Middle frontal gyrus (tissue), 1 donor: ENCODE measurements at regions not wholly inside any gene's neighbourhood (a gene's known extent, or its start where the extent isn't known, plus 50 kb on each side); places are given as distances from the start of the nearest gene placed in this dataset.
"Not testable (repeated sequence)": the region's sequence is repeated elsewhere in the genome, so short reads cannot be mapped to it uniquely, and the experiment has no call there.

ENCODE experiments used
- DNase-seq: peaks from one replicate; pipeline ENCODE4 v3.0.0-alpha.2; 2015; ENCODE audit warnings: low spot score; ENCODE audit errors: extremely low spot score

- DNase-seq = no peak
Observed at GRCh38 chr5:13350767-13351166, 593.7 kb downstream of the DNAH5 start.

- no peak for DNase-seq
Observed at GRCh38 chr5:13348568-13348967, 595.9 kb downstream of the DNAH5 start.

- DNase-seq = no peak
Observed at GRCh38 chr5:13346401-13346800, 598.1 kb downstream of the DNAH5 start.

GRCh38 chr5:13339093-13339492 lies 605.4 kb downstream of the DNAH5 start:
- DNase-seq = no peak

GRCh38 chr5:13335026-13335425 lies 609.5 kb downstream of the DNAH5 start:
- not testable (repeated sequence) for DNase-seq

GRCh38 chr5:13331585-13331984 lies 612.9 kb downstream of the DNAH5 start:
- DNase-seq = no peak

GRCh38 chr5:13328316-13328715 lies 616.2 kb downstream of the DNAH5 start:
- DNase-seq = no peak

- DNase-seq = no peak
Observed at GRCh38 chr5:13325765-13326164, 618.7 kb downstream of the DNAH5 start.

GRCh38 chr5:13322769-13323168 lies 621.7 kb downstream of the DNAH5 start:
- no peak for DNase-seq

GRCh38 chr5:13317654-13318053 lies 626.8 kb downstream of the DNAH5 start:
- no peak for DNase-seq

GRCh38 chr5:13316176-13316575 lies 628.3 kb downstream of the DNAH5 start:
- DNase-seq = no peak

GRCh38 chr5:13307480-13307879 lies 637.0 kb downstream of the DNAH5 start:
- DNase-seq = no peak

GRCh38 chr5:13303445-13303844 lies 641.0 kb downstream of the DNAH5 start:
- DNase-seq = no peak

- no peak for DNase-seq
Observed at GRCh38 chr5:13278811-13279210, 665.7 kb downstream of the DNAH5 start.

- no peak for DNase-seq
Observed at GRCh38 chr5:13278148-13278547, 666.3 kb downstream of the DNAH5 start.

- DNase-seq = no peak
Observed at GRCh38 chr5:13276156-13276555, 668.3 kb downstream of the DNAH5 start.

GRCh38 chr5:13263701-13264100 lies 680.8 kb downstream of the DNAH5 start:
- no peak for DNase-seq

GRCh38 chr5:13253111-13253510 lies 691.4 kb downstream of the DNAH5 start:
- no peak for DNase-seq

- no peak for DNase-seq
Observed at GRCh38 chr5:13252699-13253098, 691.8 kb downstream of the DNAH5 start.

GRCh38 chr5:13251623-13252376 lies 692.7 kb downstream of the DNAH5 start:
- no peak for DNase-seq

- DNase-seq = no peak
Observed at GRCh38 chr5:13250464-13251291, 693.8 kb downstream of the DNAH5 start.

- no peak for DNase-seq
Observed at GRCh38 chr5:13249854-13250253, 694.6 kb downstream of the DNAH5 start.

GRCh38 chr5:13248253-13248652 lies 696.2 kb downstream of the DNAH5 start:
- DNase-seq = no peak
